IMR-90 (cell line): ENCODE measurements at regions not wholly inside any gene's neighbourhood (a gene's known extent, or its start where the extent isn't known, plus 50 kb on each side); places are given as distances from the start of the nearest gene placed in this dataset.

Experiments
- ATAC-seq: fragments of 200-7000 bp; cut with Tn5 transposase; 2 replicates; pipeline ENCODE4 v1.9.1; 2020; ENCODE audit warnings: low read depth, mild to moderate bottlenecking, moderate library complexity
- BruUV-seq: library from RNA; stranded (reverse); fragments of 400-500 nt; replicated peaks from 2 replicates; lab custom pipeline; 2021; lab: Mats Ljungman, UMichigan
- CTCF ChIA-PET: fragments of 300-600 bp; formaldehyde crosslinking; extraction: SDS; loops from one replicate; lab custom pipeline; 2021; ENCODE audit warnings: antibody characterized with exemption; lab: Yijun Ruan, JAX
- POLR2A ChIA-PET: fragments of 300-600 bp; sonication (Branson Sonifier 250); formaldehyde crosslinking; loops from one replicate; lab custom pipeline; 2022; ENCODE audit warnings: antibody characterized with exemption; ENCODE audit not compliant: unreplicated experiment; lab: Charles Lee
- DNase-seq: peaks from one replicate; pipeline ENCODE4 v3.0.0; 2013
- H2AFZ ChIP-seq: replicated peaks from 2 replicates; pipeline ENCODE3; 2013; ENCODE audit warnings: low read length, mild to moderate bottlenecking; ENCODE audit not compliant: poor library complexity
- H2AK5ac ChIP-seq: 2 replicates; pipeline ENCODE4 v1.6.1; 2013; ENCODE audit warnings: low read depth, low read length, inconsistent platforms
- H2AK9ac ChIP-seq: replicated peaks from 2 replicates; pipeline ENCODE3; 2013; ENCODE audit warnings: mild to moderate bottlenecking, low read depth, low read length, moderate library complexity; ENCODE audit not compliant: poor library complexity
- H2BK120ac ChIP-seq: 2 replicates; pipeline ENCODE4 v1.6.1; 2013; ENCODE audit warnings: low read depth, low read length, inconsistent platforms
- H2BK15ac ChIP-seq: 3 replicates; pipeline ENCODE4 v1.6.1; 2013; ENCODE audit warnings: low read depth, low read length, inconsistent platforms
- H2BK20ac ChIP-seq: 2 replicates; pipeline ENCODE4 v1.6.1; 2013; ENCODE audit warnings: low read depth, mild to moderate bottlenecking, inconsistent platforms, low read length, moderate library complexity
- H2BK5ac ChIP-seq: 2 replicates; pipeline ENCODE4 v1.6.1; 2013; ENCODE audit warnings: mild to moderate bottlenecking, low read depth, low read length, inconsistent platforms; ENCODE audit not compliant: poor library complexity, severe bottlenecking
- H3K14ac ChIP-seq: replicated peaks from 2 replicates; pipeline ENCODE4 v1.6.1; 2013; ENCODE audit warnings: low read depth, low read length, inconsistent platforms
- H3K18ac ChIP-seq: 2 replicates; pipeline ENCODE4 v1.6.1; 2013; ENCODE audit warnings: low read depth, low read length, control low read depth
- H3K23ac ChIP-seq: 2 replicates; pipeline ENCODE4 v1.6.1; 2013; ENCODE audit warnings: low read depth, low read length, inconsistent platforms
- H3K27ac ChIP-seq: 2 replicates; pipeline ENCODE4 v1.5.1; 2013; ENCODE audit warnings: mild to moderate bottlenecking, control low read depth, low read length; ENCODE audit not compliant: insufficient read depth
- H3K27me3 ChIP-seq: 2 replicates; pipeline ENCODE4 v1.6.1; 2013; ENCODE audit warnings: low read length; ENCODE audit not compliant: control insufficient read depth, insufficient read depth
- H3K36me3 ChIP-seq: 2 replicates; pipeline ENCODE4 v1.6.1; 2013; ENCODE audit warnings: low read length, mixed read lengths; ENCODE audit not compliant: control insufficient read depth, insufficient read depth
- H3K4ac ChIP-seq: 2 replicates; pipeline ENCODE4 v1.6.1; 2013; ENCODE audit warnings: low read depth, low read length, inconsistent platforms
- H3K4me1 ChIP-seq: 2 replicates; pipeline ENCODE4 v1.6.1; 2013; ENCODE audit warnings: low read length, mixed read lengths; ENCODE audit not compliant: control insufficient read depth, insufficient read depth
- H3K4me2 ChIP-seq: 2 replicates; pipeline ENCODE4 v1.6.1; 2013; ENCODE audit warnings: low read depth, mild to moderate bottlenecking, control low read depth, low read length, moderate library complexity
- H3K4me3 ChIP-seq: 2 replicates; pipeline ENCODE4 v1.5.1; 2013; ENCODE audit warnings: low read depth, mild to moderate bottlenecking, control low read depth, low read length, moderate library complexity; ENCODE audit not compliant: insufficient read depth
- H3K56ac ChIP-seq: 2 replicates; pipeline ENCODE4 v1.6.1; 2013; ENCODE audit warnings: low read length, inconsistent platforms; ENCODE audit not compliant: insufficient read depth; ENCODE audit errors: extremely low read depth
- H3K79me1 ChIP-seq, 2 experiments: 2 replicates each; pipeline ENCODE4 v1.6.1; 2013; ENCODE audit warnings: low read length in 2 of 2, inconsistent platforms in 1 of 2, low read depth in 1 of 2
- H3K9ac ChIP-seq: 2 replicates; pipeline ENCODE4 v1.6.1; 2013; ENCODE audit warnings: low read depth, low read length, control low read depth
- H3K9me1 ChIP-seq: 2 replicates; pipeline ENCODE4 v1.6.1; 2013; ENCODE audit warnings: low read length, inconsistent platforms; ENCODE audit not compliant: insufficient read depth
- H3K9me3 ChIP-seq: 2 replicates; pipeline ENCODE4 v1.6.1; 2013; ENCODE audit warnings: low read length; ENCODE audit not compliant: control insufficient read depth, insufficient read depth
- H4K20me1 ChIP-seq: 2 replicates; pipeline ENCODE4 v1.6.1; 2013; ENCODE audit warnings: low read length, inconsistent platforms; ENCODE audit not compliant: insufficient read depth
- H4K5ac ChIP-seq: 2 replicates; pipeline ENCODE4 v1.6.1; 2013; ENCODE audit warnings: mild to moderate bottlenecking, low read depth, low read length, control low read depth
- H4K8ac ChIP-seq, 2 experiments: 2 replicates each; pipeline ENCODE4 v1.6.1; 2013; ENCODE audit warnings: low read depth in 2 of 2, low read length in 2 of 2, control low read depth in 1 of 2, inconsistent platforms in 1 of 2
- H4K91ac ChIP-seq: 2 replicates; pipeline ENCODE4 v1.6.1; 2013; ENCODE audit warnings: low read depth, low read length, inconsistent platforms; ENCODE audit not compliant: insufficient read depth
- CHD1 ChIP-seq: IDR thresholded peaks from 2 replicates; pipeline ENCODE4 v1.6.1; 2012; ENCODE audit warnings: low read depth, low read length, improper control_type of control experiment
- ELK1 ChIP-seq: fragments of 150-350 bp; IDR thresholded peaks from 2 replicates; pipeline ENCODE4 v1.6.1; 2016; ENCODE audit warnings: low read depth, mild to moderate bottlenecking, low read length, moderate library complexity, borderline replicate concordance
- NFE2L2 ChIP-seq: fragments of 150-350 bp; IDR thresholded peaks from 2 replicates; pipeline ENCODE4 v1.6.1; 2016; ENCODE audit warnings: low read depth, mild to moderate bottlenecking, low read length
- POLR2A ChIP-seq: IDR thresholded peaks from 2 replicates; pipeline ENCODE4 v1.6.1; 2012; ENCODE audit warnings: mild to moderate bottlenecking, low read depth, low read length
- RCOR1 ChIP-seq: IDR thresholded peaks from 2 replicates; pipeline ENCODE4 v1.6.1; 2012; ENCODE audit warnings: mild to moderate bottlenecking, low read length, improper control_type of control experiment; ENCODE audit not compliant: insufficient replicate concordance
- RFX5 ChIP-seq: IDR thresholded peaks from 2 replicates; pipeline ENCODE4 v1.8.0; 2012; ENCODE audit warnings: low read depth, mild to moderate bottlenecking, low read length, moderate library complexity
- WGBS, 2 experiments: methylation state at CpG; one replicate each; pipeline versions ENCODE4 v1.1.5 to v1.1.7; 2013; ENCODE audit warnings: missing lambda C conversion rate in 2 of 2; ENCODE audit not compliant: insufficient read length in 1 of 2; ENCODE audit errors: extremely low coverage in 2 of 2; 5-methylcytosine and 5-hydroxymethylcytosine counted together
- dilution Hi-C: fragments of 300-500 bp; cut with HindIII; formaldehyde crosslinking; loops from one replicate; pipeline ENCODE4 v1.14.3; 2018; ENCODE audit warnings: low sequenced_read_pairs; ENCODE audit not compliant: unreplicated experiment
- in situ Hi-C: fragments of 300-500 bp; cut with MboI; formaldehyde crosslinking; loops from 3 replicates; pipeline ENCODE4 v1.14.3; 2019; ENCODE audit warnings: low sequenced_read_pairs, inconsistent platforms, mixed read lengths
- intact Hi-C: fragments of 100-400 bp; cut with micrococcal nuclease; formaldehyde crosslinking; loops from 2 replicates; pipeline ENCODE4 v1.10.0; 2022
- TF ChIP-seq, protein P1 (sequence below): fragments of 150-350 bp; IDR thresholded peaks from 2 replicates; pipeline ENCODE4 v1.6.1; 2017; ENCODE audit warnings: mild to moderate bottlenecking, antibody characterized with exemption, low read length, low read depth

GRCh38 chr2:41502752-41503151, 545.1 kb upstream of the PKDCC start:
- H3K79me1 ChIP-seq, result no peaks in the 10 kb centered on the region
- H3K27ac ChIP-seq, result no peak overlapping the region
- dilution Hi-C loops (no loop called here), in situ Hi-C loops (no loop called here), intact Hi-C loops (no loop called here)
- H4K20me1 ChIP-seq, result no peaks in the 10 kb centered on the region
- H2AK5ac ChIP-seq, result no peak overlapping the region
- no CpG with 5 or more reads among the region's 1 CpG for WGBS, 2 experiments
- H2BK5ac ChIP-seq, result no peak overlapping the region
- no peak overlapping the region for H4K91ac ChIP-seq
- H4K5ac ChIP-seq, result no peak overlapping the region
- DNase-seq, result no peak
- no peak overlapping the region for H3K4ac ChIP-seq
- H3K18ac ChIP-seq, result no peak overlapping the region
- no TSS peak for BruUV-seq
- no peak overlapping the region for H2BK15ac ChIP-seq
- H2AFZ ChIP-seq, result no peak overlapping the region
- no peaks in the 10 kb centered on the region for H3K4me1 ChIP-seq
- no peak overlapping the region for H3K14ac ChIP-seq
- ATAC-seq, result no peak
- no peak overlapping the region for H2BK20ac ChIP-seq
- no peak overlapping the region for H3K4me3 ChIP-seq
- TF ChIP-seq POLR2A (no peak), ELK1 (no peak), RFX5 (no peak), RCOR1 (no peak), NFE2L2 (no peak), CHD1 (no peak)
- TF ChIP-seq, protein P1, sequence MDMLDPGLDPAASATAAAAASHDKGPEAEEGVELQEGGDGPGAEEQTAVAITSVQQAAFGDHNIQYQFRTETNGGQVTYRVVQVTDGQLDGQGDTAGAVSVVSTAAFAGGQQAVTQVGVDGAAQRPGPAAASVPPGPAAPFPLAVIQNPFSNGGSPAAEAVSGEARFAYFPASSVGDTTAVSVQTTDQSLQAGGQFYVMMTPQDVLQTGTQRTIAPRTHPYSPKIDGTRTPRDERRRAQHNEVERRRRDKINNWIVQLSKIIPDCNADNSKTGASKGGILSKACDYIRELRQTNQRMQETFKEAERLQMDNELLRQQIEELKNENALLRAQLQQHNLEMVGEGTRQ, result no peak
- no peaks in the 10 kb centered on the region for H3K27me3 ChIP-seq
- H3K36me3 ChIP-seq, result no peaks in the 10 kb centered on the region
- no peak overlapping the region for H2BK120ac ChIP-seq
- no peak overlapping the region for H3K9ac ChIP-seq
- H3K9me3 ChIP-seq, result 0 out of 2 replicates have a peak, but pooled peaks cover 1% of the 10 kb centered on the region
- POLR2A ChIA-PET, result no interaction called here
- no peak overlapping the region for H3K56ac ChIP-seq
- CTCF ChIA-PET, result no interaction called here
- H3K9me1 ChIP-seq, result no peaks in the 10 kb centered on the region
- no peak overlapping the region for H3K23ac ChIP-seq
- H2AK9ac ChIP-seq, result no peak overlapping the region
- no peak overlapping the region for H4K8ac ChIP-seq
- H3K4me2 ChIP-seq, result no peak overlapping the region
